Naive thymus-derived CD4-positive, alpha-beta T cell (primary cell): ENCODE measurements at regions not wholly inside any gene's neighbourhood (a gene's known extent, or its start where the extent isn't known, plus 50 kb on each side); places are given as distances from the start of the nearest gene placed in this dataset.
"Not testable (repeated sequence)": the region's sequence is repeated elsewhere in the genome, so short reads cannot be mapped to it uniquely, and the experiment has no call there.

Experiments
- ATAC-seq: fragments of 150-1000 bp; cut with Tn5 transposase; 2 replicates; pipeline ENCODE4 v1.10.0; 2021; ENCODE audit warnings: mild to moderate bottlenecking, moderate library complexity
- CTCF ChIA-PET: fragments of 350-600 bp; sonication (Branson Sonifier 250); formaldehyde crosslinking; loops from one replicate; lab custom pipeline; 2021; ENCODE audit warnings: antibody characterized with exemption; lab: Charles Lee
- POLR2A ChIA-PET: fragments of 350-600 bp; sonication (Branson Sonifier 250); formaldehyde crosslinking; loops from one replicate; lab custom pipeline; 2021; ENCODE audit warnings: antibody characterized with exemption, inconsistent platforms; lab: Charles Lee
- DNase-seq, 9 donors: peaks; one replicate each; pipeline versions ENCODE4 v3.0.0 to v3.0.0-alpha.2; 2020 to 2022; ENCODE audit warnings: mixed read lengths in 1 of 9
- H3K27ac ChIP-seq: one replicate; pipeline ENCODE4 v1.7.0; 2013; ENCODE audit warnings: mild to moderate bottlenecking, low read depth, low read length, moderate library complexity
- H3K27me3 ChIP-seq, 2 donors: one replicate each; pipeline ENCODE4 v1.7.0; 2013; ENCODE audit warnings: low read length in 2 of 2, mild to moderate bottlenecking in 2 of 2, moderate library complexity in 2 of 2; ENCODE audit not compliant: control insufficient read depth in 2 of 2, insufficient read depth in 2 of 2
- H3K36me3 ChIP-seq, 3 experiments: 1 replicate in 2 of 3; 2 replicates in 1 of 3; pipeline ENCODE4 v1.7.0; 2013; ENCODE audit warnings: low read length in 3 of 3, mild to moderate bottlenecking in 3 of 3, moderate library complexity in 1 of 3; ENCODE audit not compliant: insufficient read depth in 3 of 3, control insufficient read depth in 2 of 3
- H3K4me1 ChIP-seq, 2 donors: one replicate each; pipeline ENCODE4 v1.7.0; 2013; ENCODE audit warnings: low read length in 2 of 2, mild to moderate bottlenecking in 2 of 2, moderate library complexity in 1 of 2; ENCODE audit not compliant: control insufficient read depth in 2 of 2, insufficient read depth in 2 of 2
- H3K4me3 ChIP-seq: 2 replicates; pipeline ENCODE4 v1.7.0; 2013; ENCODE audit warnings: mild to moderate bottlenecking, low read length
- H3K9me3 ChIP-seq, 3 experiments: 1 replicate in 2 of 3; 2 replicates in 1 of 3; pipeline ENCODE4 v1.7.0; 2013; ENCODE audit warnings: low read length in 3 of 3; ENCODE audit not compliant: control insufficient read depth in 2 of 3
- H3K27ac Mint-ChIP-seq, 9 donors: one replicate each; pipeline ENCODE4 v1.8.0; 2020 to 2022; ENCODE audit warnings: mixed read lengths in 9 of 9, mild to moderate bottlenecking in 8 of 9, moderate library complexity in 5 of 9, inconsistent platforms in 2 of 9
- H3K27me3 Mint-ChIP-seq, 5 donors: one replicate each; pipeline ENCODE4 v1.8.0; 2021 to 2022; ENCODE audit warnings: mixed read lengths in 5 of 5, mild to moderate bottlenecking in 1 of 5
- H3K36me3 Mint-ChIP-seq, 5 donors: one replicate each; pipeline ENCODE4 v1.8.0; 2020 to 2022; ENCODE audit warnings: mixed read lengths in 5 of 5, mild to moderate bottlenecking in 3 of 5, inconsistent platforms in 1 of 5
- H3K4me1 Mint-ChIP-seq, 7 donors: one replicate each; pipeline ENCODE4 v1.8.0; 2020 to 2022; ENCODE audit warnings: mixed read lengths in 7 of 7, mild to moderate bottlenecking in 3 of 7, inconsistent platforms in 1 of 7
- H3K4me3 Mint-ChIP-seq, 10 donors: one replicate each; pipeline ENCODE4 v1.8.0; 2020 to 2022; ENCODE audit warnings: mild to moderate bottlenecking in 10 of 10, mixed read lengths in 10 of 10, moderate library complexity in 6 of 10, inconsistent platforms in 2 of 10
- H3K9me3 Mint-ChIP-seq, 11 donors: one replicate each; pipeline ENCODE4 v1.8.0; 2020 to 2022; ENCODE audit warnings: mixed read lengths in 11 of 11, mild to moderate bottlenecking in 4 of 11, inconsistent platforms in 1 of 11, moderate library complexity in 1 of 11
- intact Hi-C, 2 donors: fragments of 100-400 bp; cut with micrococcal nuclease; formaldehyde crosslinking; loops; one replicate each; pipeline ENCODE4 v1.15.1; 2023

DNA sequence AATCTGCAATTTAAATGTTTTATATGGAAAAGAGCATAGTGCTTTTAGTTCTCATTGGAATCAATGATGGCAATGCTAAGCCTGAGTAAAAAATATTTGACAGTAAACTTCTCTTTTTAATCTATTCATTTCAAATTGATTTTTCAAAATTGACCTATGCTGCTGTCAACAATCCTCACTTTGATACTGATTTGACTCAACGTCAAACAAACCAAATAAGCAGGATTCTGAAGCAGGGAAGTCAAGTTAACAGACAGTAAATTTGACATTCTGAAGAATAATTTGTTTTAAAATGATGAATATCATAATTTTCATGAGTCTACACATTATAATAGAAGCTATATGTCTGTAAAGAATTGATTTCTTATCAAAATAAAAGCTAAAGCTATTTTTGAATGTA, 1053.1 kb downstream of the DIPK2A start:
- Mint-ChIP-seq H3K27me3 (no peaks in the 10 kb centered on the region), H3K4me3 (no peak overlapping the region), H3K27ac (no peak overlapping the region), H3K4me1 (no peaks in the 10 kb centered on the region), H3K36me3 (no peaks in the 10 kb centered on the region), H3K9me3 (peaks cover 0 to 19% (median 4%) of the 10 kb centered on the region in 11 donors)
- Histone ChIP-seq H3K4me1 (no peaks in the 10 kb centered on the region), H3K4me3 (no peak overlapping the region), H3K9me3 (no peaks in the 10 kb centered on the region), H3K27me3 (no peaks in the 10 kb centered on the region), H3K27ac (no peak overlapping the region), H3K36me3 (no peaks in the 10 kb centered on the region)
- CTCF ChIA-PET, result no interaction called here
- intact Hi-C loops, result no loop called here
- ATAC-seq (no peak), DNase-seq (no peak)
- POLR2A ChIA-PET, result no interaction called here

- H3K27ac ChIP-seq, intact Hi-C loops, DNase-seq, H3K36me3 Mint-ChIP-seq, H3K27ac Mint-ChIP-seq, H3K4me1 ChIP-seq, POLR2A ChIA-PET, CTCF ChIA-PET, H3K27me3 Mint-ChIP-seq, H3K4me1 Mint-ChIP-seq, H3K4me3 Mint-ChIP-seq, H3K9me3 ChIP-seq, H3K36me3 ChIP-seq, H3K27me3 ChIP-seq, ATAC-seq, H3K4me3 ChIP-seq: not testable (repeated sequence)
- H3K9me3 Mint-ChIP-seq, result peaks cover 0 to 28% (median 5%) of the 10 kb centered on the region in 11 donors
Measured at GRCh38 chr3:145027186-145027585, 1055.6 kb downstream of the DIPK2A start.

GRCh38 chr3:145032791-145033190, 1061.2 kb downstream of the DIPK2A start:
- H3K9me3 Mint-ChIP-seq, result peaks cover 0 to 16% (median 2%) of the 10 kb centered on the region in 11 donors
- DNase-seq, result no peak
- intact Hi-C loops, result no loop called here
- no peaks in the 10 kb centered on the region for H3K4me1 Mint-ChIP-seq
- no peaks in the 10 kb centered on the region for H3K27me3 ChIP-seq
- CTCF ChIA-PET, result no interaction called here
- H3K27ac ChIP-seq, result no peak overlapping the region
- H3K9me3 ChIP-seq, result no peaks in the 10 kb centered on the region
- H3K4me1 ChIP-seq, result no peaks in the 10 kb centered on the region
- no peak overlapping the region for H3K4me3 ChIP-seq
- no peaks in the 10 kb centered on the region for H3K36me3 Mint-ChIP-seq
- no peak overlapping the region for H3K4me3 Mint-ChIP-seq
- POLR2A ChIA-PET, result no interaction called here
- no peak overlapping the region for H3K27ac Mint-ChIP-seq
- H3K36me3 ChIP-seq, result no peaks in the 10 kb centered on the region
- no peak for ATAC-seq
- H3K27me3 Mint-ChIP-seq, result no peaks in the 10 kb centered on the region

DNA sequence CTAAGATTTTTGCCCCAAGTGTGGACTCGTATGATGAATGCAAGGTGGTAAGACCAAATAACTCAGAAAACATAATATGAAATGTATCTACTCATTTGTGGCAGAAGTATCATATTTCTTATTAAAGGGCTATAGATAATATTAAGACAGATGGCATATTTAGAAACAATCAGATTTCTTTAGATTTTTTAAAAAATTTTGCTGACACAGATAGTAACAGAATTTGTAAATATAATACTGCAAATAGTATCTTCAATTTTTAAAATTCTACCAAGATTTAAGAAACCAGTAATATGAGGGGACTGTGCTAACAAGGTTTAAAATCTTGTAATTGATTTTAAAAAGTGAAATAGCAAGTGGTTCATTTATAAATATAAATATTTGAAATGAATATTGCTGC, 1064.1 kb downstream of the DIPK2A start:
- Histone ChIP-seq H3K4me3 (no peak overlapping the region), H3K36me3 (no peaks in the 10 kb centered on the region), H3K27ac (no peak overlapping the region), H3K4me1 (no peaks in the 10 kb centered on the region), H3K9me3 (no peaks in the 10 kb centered on the region), H3K27me3 (no peaks in the 10 kb centered on the region)
- ChIA-PET CTCF (no interaction called here), POLR2A (no interaction called here)
- Mint-ChIP-seq H3K27ac (no peak overlapping the region), H3K4me1 (no peaks in the 10 kb centered on the region), H3K9me3 (peaks cover 0 to 8% (median 0%) of the 10 kb centered on the region in 11 donors), H3K36me3 (no peaks in the 10 kb centered on the region), H3K4me3 (no peak overlapping the region), H3K27me3 (no peaks in the 10 kb centered on the region)
- DNase-seq (no peak), ATAC-seq (no peak)
- intact Hi-C loops, result no loop called here

DNA sequence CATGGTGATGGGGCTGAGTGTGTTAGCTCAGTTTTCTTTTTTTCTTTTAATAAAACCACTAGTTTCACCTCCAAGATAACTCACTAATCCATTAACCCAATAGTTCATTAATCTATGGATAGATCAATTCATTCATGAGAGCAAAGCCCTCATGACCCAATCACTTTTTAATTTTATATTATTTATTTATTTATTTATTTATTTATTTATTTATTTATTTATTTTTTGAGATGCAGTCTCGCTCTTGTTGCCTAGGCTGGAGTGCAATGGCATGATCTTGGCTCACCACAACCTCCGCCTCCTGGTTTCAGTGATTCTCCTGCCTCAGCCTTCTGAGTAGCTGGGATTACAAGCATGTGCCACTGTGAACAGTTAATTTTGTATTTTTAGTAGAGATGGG, 1082.4 kb downstream of the DIPK2A start:
- H3K36me3 Mint-ChIP-seq, H3K36me3 ChIP-seq, H3K9me3 Mint-ChIP-seq, H3K9me3 ChIP-seq, H3K4me3 Mint-ChIP-seq, CTCF ChIA-PET, H3K4me1 Mint-ChIP-seq, H3K27ac Mint-ChIP-seq, intact Hi-C loops, DNase-seq, H3K27me3 Mint-ChIP-seq, H3K27ac ChIP-seq, H3K4me3 ChIP-seq, POLR2A ChIA-PET, H3K27me3 ChIP-seq, ATAC-seq, H3K4me1 ChIP-seq: not testable (repeated sequence)

DNA sequence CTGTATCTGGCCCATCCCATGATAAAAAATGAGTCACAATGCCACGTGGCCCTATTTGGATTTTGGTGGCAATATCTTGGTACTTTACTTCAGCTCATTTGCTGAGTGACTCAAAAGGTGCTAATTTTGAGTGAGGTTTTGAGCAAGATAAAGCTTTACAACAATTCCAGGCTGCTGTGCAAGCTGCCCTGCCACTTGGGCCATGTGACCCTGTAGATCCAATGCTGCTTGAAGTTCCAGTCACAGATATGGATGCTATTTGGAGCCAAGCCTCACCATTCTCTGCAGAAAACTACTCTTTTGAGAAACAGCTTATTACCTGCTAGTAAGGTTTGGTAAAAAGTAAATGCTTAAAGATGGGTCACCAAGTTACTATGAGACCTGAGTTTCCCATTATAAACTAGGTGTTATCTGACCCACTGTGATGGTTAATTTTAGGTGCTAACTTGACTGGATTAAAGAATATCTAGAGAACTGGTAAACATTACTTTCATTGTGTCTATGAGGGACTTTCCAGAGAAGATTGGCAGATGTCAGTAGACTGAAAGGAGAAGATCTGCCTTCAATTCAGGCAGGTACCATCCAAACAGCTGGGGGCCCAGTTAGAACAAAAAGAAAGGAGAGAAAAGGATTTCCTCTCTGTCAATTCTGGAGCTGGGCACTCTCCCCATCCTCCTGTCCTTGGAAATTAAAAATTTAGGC, 1083.9 kb downstream of the DIPK2A start:
- Mint-ChIP-seq H3K27ac (no peak overlapping the region), H3K4me1 (no peaks in the 10 kb centered on the region), H3K9me3 (peaks cover 0 to 5% (median 3%) of the 10 kb centered on the region in 11 donors), H3K36me3 (no peaks in the 10 kb centered on the region), H3K4me3 (no peak overlapping the region), H3K27me3 (no peaks in the 10 kb centered on the region)
- H3K4me1 ChIP-seq, result no peaks in the 10 kb centered on the region
- H3K36me3 ChIP-seq, result no peaks in the 10 kb centered on the region
- intact Hi-C loops, result no loop called here
- H3K9me3 ChIP-seq, result no peaks in the 10 kb centered on the region
- H3K4me3 ChIP-seq, result no peak overlapping the region
- DNase-seq (no peak), ATAC-seq (no peak)
- H3K27me3 ChIP-seq, result no peaks in the 10 kb centered on the region
- POLR2A ChIA-PET, result no interaction called here
- CTCF ChIA-PET, result no interaction called here
- H3K27ac ChIP-seq, result no peak overlapping the region

- POLR2A ChIA-PET, result no interaction called here
- Mint-ChIP-seq H3K9me3 (peaks cover 0 to 25% (median 13%) of the 10 kb centered on the region in 11 donors), H3K4me1 (no peaks in the 10 kb centered on the region), H3K4me3 (no peak overlapping the region), H3K27me3 (no peaks in the 10 kb centered on the region), H3K36me3 (no peaks in the 10 kb centered on the region), H3K27ac (no peak overlapping the region)
- no peak for ATAC-seq
- intact Hi-C loops, result no loop called here
- Histone ChIP-seq H3K4me1 (no peaks in the 10 kb centered on the region), H3K9me3 (no peaks in the 10 kb centered on the region), H3K36me3 (no peaks in the 10 kb centered on the region), H3K4me3 (no peak overlapping the region), H3K27me3 (no peaks in the 10 kb centered on the region), H3K27ac (no peak overlapping the region)
- CTCF ChIA-PET, result no interaction called here
- no peak for DNase-seq
Measured at GRCh38 chr3:145058483-145058882, 1086.9 kb downstream of the DIPK2A start.
